Fibroblast of skin of right quadriceps (primary cell): ENCODE measurements at regions not wholly inside any gene's neighbourhood (a gene's known extent, or its start where the extent isn't known, plus 50 kb on each side); places are given as distances from the start of the nearest gene placed in this dataset.

Source experiments
- DNase-seq: peaks from one replicate; pipeline ENCODE4 v3.0.0-alpha.2; 2013

GRCh38 chr1:59225594-59226316 lies 71.1 kb upstream of the FGGY start:
- DNase-seq: no peak

- DNase-seq: peak; percentile 32
Measured at GRCh38 chr1:59229138-59229537, 67.8 kb upstream of the FGGY start.

- no peak for DNase-seq
Measured at GRCh38 chr1:59230622-59231021, 66.3 kb upstream of the FGGY start.

GRCh38 chr1:59232216-59232615 lies 64.7 kb upstream of the FGGY start:
- peak; percentile 64 for DNase-seq

GRCh38 chr1:59233444-59233843 lies 63.5 kb upstream of the FGGY start:
- no peak for DNase-seq

- no peak for DNase-seq
Measured at GRCh38 chr1:59236721-59237545, 60.0 kb upstream of the FGGY start.

GRCh38 chr1:59237900-59238299 lies 59.0 kb upstream of the FGGY start:
- DNase-seq: no peak

GRCh38 chr1:59238333-59238934 lies 58.5 kb upstream of the FGGY start:
- DNase-seq: no peak

GRCh38 chr1:59238993-59239392 lies 57.9 kb upstream of the FGGY start:
- DNase-seq: no peak

GRCh38 chr1:59241909-59242308 lies 55.0 kb upstream of the FGGY start:
- no peak for DNase-seq

- no peak for DNase-seq
Measured at GRCh38 chr1:59242370-59242769, 54.5 kb upstream of the FGGY start.

- no peak for DNase-seq
Measured at GRCh38 chr1:59243550-59243949, 53.3 kb upstream of the FGGY start.

- no peak for DNase-seq
Measured at GRCh38 chr1:59243978-59244377, 52.9 kb upstream of the FGGY start.

- no peak for DNase-seq
Measured at GRCh38 chr1:59244891-59245290, 52.0 kb upstream of the FGGY start.
